GM23338 (cell line): ENCODE measurements at regions not wholly inside any gene's neighbourhood (a gene's known extent, or its start where the extent isn't known, plus 50 kb on each side); places are given as distances from the start of the nearest gene placed in this dataset.

Experiments used
- ATAC-seq: fragments of 200-7000 bp; cut with Tn5 transposase; 3 replicates; pipeline ENCODE4 v1.9.1; 2020
- DNase-seq: peaks from one replicate; pipeline ENCODE4 v3.0.0-alpha.2; 2015; ENCODE audit warnings: low spot score
- H2AFZ ChIP-seq: fragments of 200-600 bp; sonication (generic); 2 replicates; pipeline ENCODE4 v1.8.0; 2016; ENCODE audit warnings: antibody characterized with exemption, mild to moderate bottlenecking, moderate library complexity
- H3F3A ChIP-seq: fragments of 200-600 bp; sonication (generic); replicated peaks from 2 replicates; pipeline ENCODE4 v1.8.0; 2017; ENCODE audit warnings: antibody characterized with exemption, mixed run types, low read depth
- H3K27ac ChIP-seq: fragments of 200-600 bp; sonication (generic); 2 replicates; pipeline ENCODE4 v1.6.1; 2016; ENCODE audit warnings: low read depth
- H3K27me3 ChIP-seq: fragments of 200-600 bp; sonication (generic); 2 replicates; pipeline ENCODE4 v1.8.0; 2016; ENCODE audit warnings: mild to moderate bottlenecking, mixed run types, moderate library complexity; ENCODE audit not compliant: insufficient read depth
- H3K36me3 ChIP-seq: fragments of 200-600 bp; sonication (generic); 2 replicates; pipeline ENCODE4 v1.8.0; 2016; ENCODE audit warnings: mild to moderate bottlenecking; ENCODE audit not compliant: insufficient read depth
- H3K4me1 ChIP-seq: fragments of 200-600 bp; sonication (generic); 2 replicates; pipeline ENCODE4 v1.8.0; 2016; ENCODE audit warnings: mild to moderate bottlenecking, moderate library complexity; ENCODE audit not compliant: insufficient read depth
- H3K4me2 ChIP-seq: fragments of 200-600 bp; sonication (generic); 2 replicates; pipeline ENCODE4 v1.7.1; 2017; ENCODE audit warnings: mixed run types
- H3K4me3 ChIP-seq: fragments of 200-600 bp; sonication (generic); 2 replicates; pipeline ENCODE4 v1.6.1; 2016; ENCODE audit warnings: mixed run types
- H3K79me2 ChIP-seq: fragments of 200-600 bp; sonication (generic); replicated peaks from 2 replicates; pipeline ENCODE4 v1.8.0; 2017; ENCODE audit warnings: mild to moderate bottlenecking; ENCODE audit not compliant: insufficient read depth
- H3K9me2 ChIP-seq: fragments of 200-600 bp; sonication (generic); 2 replicates; pipeline ENCODE4 v1.8.0; 2017; ENCODE audit not compliant: insufficient read depth
- H4K20me1 ChIP-seq: fragments of 200-600 bp; sonication (generic); replicated peaks from 2 replicates; pipeline ENCODE4 v1.8.0; 2017; ENCODE audit warnings: mild to moderate bottlenecking; ENCODE audit not compliant: insufficient read depth
- H3K27ac Mint-ChIP-seq: 2 replicates; pipeline ENCODE4 v1.8.0; 2020; ENCODE audit warnings: inconsistent platforms, mild to moderate bottlenecking, moderate library complexity, mixed read lengths
- H3K27me3 Mint-ChIP-seq: 3 replicates; pipeline ENCODE4 v1.8.0; 2022; ENCODE audit warnings: low read depth, mild to moderate bottlenecking, moderate library complexity, mixed read lengths, inconsistent platforms; ENCODE audit not compliant: insufficient read depth, poor library complexity
- H3K36me3 Mint-ChIP-seq: 3 replicates; pipeline ENCODE4 v1.8.0; 2021; ENCODE audit warnings: low read depth, mild to moderate bottlenecking, inconsistent platforms, moderate library complexity, mixed read lengths
- H3K4me1 Mint-ChIP-seq: 3 replicates; pipeline ENCODE4 v1.8.0; 2020; ENCODE audit warnings: mild to moderate bottlenecking, inconsistent platforms, mixed read lengths
- H3K4me3 Mint-ChIP-seq: 3 replicates; pipeline ENCODE4 v1.8.0; 2021; ENCODE audit warnings: moderate library complexity, mild to moderate bottlenecking, inconsistent platforms, mixed read lengths
- H3K9me3 Mint-ChIP-seq: 3 replicates; pipeline ENCODE4 v1.8.0; 2020; ENCODE audit warnings: moderate library complexity, mild to moderate bottlenecking, inconsistent platforms, mixed read lengths
- CREB1 ChIP-seq: fragments of 250-450 bp; sonication (Bioruptor Pico); IDR thresholded peaks from 2 replicates; pipeline ENCODE4 v1.5.0; 2020; ENCODE audit warnings: low read depth, mild to moderate bottlenecking, moderate library complexity
- EZH2 ChIP-seq: fragments of 200-600 bp; sonication (generic); IDR thresholded peaks from one replicate; pipeline ENCODE4 v1.8.0; 2017; ENCODE audit warnings: antibody characterized with exemption, mild to moderate bottlenecking, low read depth; ENCODE audit not compliant: unreplicated experiment
- EZH2phosphoT487 ChIP-seq: fragments of 200-600 bp; sonication (generic); IDR thresholded peaks from one replicate; pipeline ENCODE4 v1.8.1; 2018; ENCODE audit warnings: antibody characterized with exemption; ENCODE audit not compliant: unreplicated experiment
- NANOG ChIP-seq: IDR thresholded peaks from 2 replicates; pipeline ENCODE4 v1.6.1; 2016; ENCODE audit warnings: antibody characterized with exemption, borderline replicate concordance
- REST ChIP-seq: IDR thresholded peaks from one replicate; pipeline ENCODE4 v1.6.1; 2018; ENCODE audit warnings: antibody characterized with exemption; ENCODE audit not compliant: unreplicated experiment
- STAT1 ChIP-seq: IDR thresholded peaks from one replicate; pipeline ENCODE4 v1.6.1; 2016; ENCODE audit warnings: antibody characterized with exemption; ENCODE audit not compliant: unreplicated experiment
- ZNF114 ChIP-seq: fragments of 250-450 bp; sonication (Bioruptor Pico); IDR thresholded peaks from 2 replicates; pipeline ENCODE4 v1.5.0; 2020; ENCODE audit warnings: mild to moderate bottlenecking, moderate library complexity
- ZNF331 ChIP-seq: fragments of 250-450 bp; sonication (Bioruptor Pico); IDR thresholded peaks from 2 replicates; pipeline ENCODE4 v1.5.0; 2020; ENCODE audit warnings: low read depth, mild to moderate bottlenecking, moderate library complexity
- TF ChIP-seq, protein P1 (sequence below): IDR thresholded peaks from 2 replicates; pipeline ENCODE4 v1.6.1; 2016; ENCODE audit warnings: antibody characterized with exemption

- Histone ChIP-seq H3F3A (no peaks in the 10 kb centered on the region), H3K4me1 (no peaks in the 10 kb centered on the region), H4K20me1 (no peaks in the 10 kb centered on the region; the same call in 1 of the 2 replicates), H3K9me2 (peaks cover 3% of the 10 kb centered on the region; the same call in 1 of the 2 replicates), H3K27me3 (no peaks in the 10 kb centered on the region), H3K36me3 (no peaks in the 10 kb centered on the region), H3K4me2 (no peak overlapping the region), H2AFZ (no peak overlapping the region), H3K27ac (no peak overlapping the region), H3K79me2 (no peaks in the 10 kb centered on the region), H3K4me3 (no peak overlapping the region)
- ATAC-seq = no peak
- H3K4me1 Mint-ChIP-seq = peaks cover 14% of the 10 kb centered on the region
- DNase-seq = no peak
- no peaks in the 10 kb centered on the region for H3K27me3 Mint-ChIP-seq
- H3K4me3 Mint-ChIP-seq = no peak overlapping the region
- no peaks in the 10 kb centered on the region for H3K36me3 Mint-ChIP-seq
- no peak overlapping the region for H3K27ac Mint-ChIP-seq
- no peak for TF ChIP-seq REST
- H3K9me3 Mint-ChIP-seq = no peaks in the 10 kb centered on the region
Observed at GRCh38 chr9:119727988-119728387, 358.8 kb upstream of the BRINP1 start.

- no peaks in the 10 kb centered on the region for H3K27me3 Mint-ChIP-seq
- no peak for TF ChIP-seq NANOG
- TF ChIP-seq, protein P1, sequence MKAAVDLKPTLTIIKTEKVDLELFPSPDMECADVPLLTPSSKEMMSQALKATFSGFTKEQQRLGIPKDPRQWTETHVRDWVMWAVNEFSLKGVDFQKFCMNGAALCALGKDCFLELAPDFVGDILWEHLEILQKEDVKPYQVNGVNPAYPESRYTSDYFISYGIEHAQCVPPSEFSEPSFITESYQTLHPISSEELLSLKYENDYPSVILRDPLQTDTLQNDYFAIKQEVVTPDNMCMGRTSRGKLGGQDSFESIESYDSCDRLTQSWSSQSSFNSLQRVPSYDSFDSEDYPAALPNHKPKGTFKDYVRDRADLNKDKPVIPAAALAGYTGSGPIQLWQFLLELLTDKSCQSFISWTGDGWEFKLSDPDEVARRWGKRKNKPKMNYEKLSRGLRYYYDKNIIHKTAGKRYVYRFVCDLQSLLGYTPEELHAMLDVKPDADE = no peak
- no peak for TF ChIP-seq EZH2phosphoT487
Observed at GRCh38 chr9:119726035-119726434, 356.8 kb upstream of the BRINP1 start.

DNA sequence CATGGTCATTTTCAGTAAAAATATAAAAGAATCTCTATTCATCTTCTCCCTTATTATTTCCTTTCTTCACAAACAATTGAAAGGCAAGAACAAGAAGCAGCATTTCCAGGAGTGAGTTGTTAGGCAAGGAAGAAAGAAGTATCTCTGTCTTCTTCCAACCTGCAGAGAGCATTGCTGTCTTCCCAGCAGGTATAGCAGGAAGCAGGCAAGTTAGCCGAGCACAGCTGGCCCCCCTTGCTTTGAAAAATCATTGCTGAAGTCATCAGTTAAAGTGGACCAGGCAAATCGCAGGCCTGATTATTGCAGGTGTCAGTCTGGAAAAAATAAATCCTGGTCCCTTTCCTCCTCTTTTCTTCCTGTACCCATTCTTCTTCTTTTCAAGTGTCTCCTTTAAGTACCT is 353.1 kb upstream of the BRINP1 start:
- peaks cover 30% of the 10 kb centered on the region for H3K4me1 Mint-ChIP-seq
- TF ChIP-seq ZNF331 (CRISPR knock-in tag) (no peak), STAT1 (no peak), ZNF114 (CRISPR knock-in tag) (no peak), EZH2 (no peak), EZH2phosphoT487 (no peak), NANOG (no peak), REST (no peak), CREB1 (CRISPR knock-in tag) (no peak)
- TF ChIP-seq, protein P1 = no peak

More at GRCh38 chr9:119726035-119726434, 356.8 kb upstream of the BRINP1 start:
- Histone ChIP-seq H3K27ac (no peak overlapping the region), H3K9me2 (peaks cover 3% of the 10 kb centered on the region; the same call in 1 of the 2 replicates), H4K20me1 (no peaks in the 10 kb centered on the region), H3K36me3 (no peaks in the 10 kb centered on the region), H3K27me3 (no peaks in the 10 kb centered on the region), H3K4me1 (peaks cover 6% of the 10 kb centered on the region; the same call in 1 of the 2 replicates), H2AFZ (no peak overlapping the region), H3K79me2 (no peaks in the 10 kb centered on the region), H3K4me2 (no peak overlapping the region), H3K4me3 (no peak overlapping the region), H3F3A (no peaks in the 10 kb centered on the region)
- ATAC-seq = no peak
- H3K27ac Mint-ChIP-seq = no peak overlapping the region
- H3K4me3 Mint-ChIP-seq = no peak overlapping the region
- H3K4me1 Mint-ChIP-seq = peaks cover 27% of the 10 kb centered on the region
- no peaks in the 10 kb centered on the region for H3K9me3 Mint-ChIP-seq
- no peaks in the 10 kb centered on the region for H3K36me3 Mint-ChIP-seq
- no peak for DNase-seq

More for the DNA sequence above, 353.1 kb upstream of the BRINP1 start:
- Histone ChIP-seq H4K20me1 (no peaks in the 10 kb centered on the region), H3K79me2 (no peaks in the 10 kb centered on the region), H3K9me2 (peaks cover 3% of the 10 kb centered on the region; the same call in 1 of the 2 replicates), H3K4me3 (no peak overlapping the region), H3K27ac (no peak overlapping the region), H3K27me3 (no peaks in the 10 kb centered on the region), H3K4me2 (no peak overlapping the region), H2AFZ (peak overlapping the region; percentile 54; the same call in 1 of the 2 replicates), H3K4me1 (peaks cover 14% of the 10 kb centered on the region), H3K36me3 (no peaks in the 10 kb centered on the region), H3F3A (no peaks in the 10 kb centered on the region)
- DNase-seq (peak; percentile 24), ATAC-seq (peak; percentile 63)
- Mint-ChIP-seq H3K27me3 (no peaks in the 10 kb centered on the region), H3K36me3 (no peaks in the 10 kb centered on the region), H3K9me3 (no peaks in the 10 kb centered on the region), H3K27ac (peak overlapping the region; percentile 3; the same call in 1 of the 2 replicates), H3K4me3 (no peak overlapping the region)
